Stimulated activated CD4-positive, alpha-beta T cell treated with anti-CD3 and anti-CD28 coated beads, TNF-alpha, amount 100 ng/mL, for 24 hours (primary cell): ENCODE measurements at regions not wholly inside any gene's neighbourhood (a gene's known extent, or its start where the extent isn't known, plus 50 kb on each side); places are given as distances from the start of the nearest gene placed in this dataset.

Experiments
- DNase-seq, 3 experiments: peaks; one replicate each; pipeline ENCODE4 v3.0.0-alpha.2; 2020; ENCODE audit warnings: low read depth in 3 of 3

DNA sequence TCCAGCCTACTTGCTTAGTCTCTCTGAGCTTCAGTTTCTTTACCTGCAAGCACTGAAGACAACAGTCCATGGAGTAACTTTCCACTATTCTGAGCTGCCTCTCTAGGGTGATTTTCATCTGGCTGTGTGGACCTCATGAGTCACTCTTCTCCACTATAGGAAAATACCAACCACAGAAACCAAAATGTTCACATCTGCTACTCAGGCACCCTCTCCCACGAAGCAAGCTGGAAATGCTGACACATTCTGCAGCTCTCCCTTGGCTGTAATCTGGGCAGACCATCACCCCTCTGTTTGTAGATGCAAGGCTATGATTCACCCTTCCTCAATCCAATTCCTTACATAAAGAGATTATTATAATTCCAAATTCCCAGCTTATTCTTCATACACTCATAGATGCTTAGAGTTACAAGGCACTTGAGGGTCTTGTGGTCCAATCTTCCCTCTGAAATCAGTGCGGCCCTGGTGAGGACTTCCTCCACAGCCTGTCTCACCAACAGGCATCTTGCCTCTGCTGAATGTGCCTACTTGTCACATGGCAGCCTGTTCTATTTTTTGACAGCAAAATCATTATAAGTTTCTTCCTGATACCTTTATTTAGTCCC lies 97.0 kb upstream of the LNX1 start:
- DNase-seq: peak in 2 of 3 experiments; percentile 2 to 42

DNA sequence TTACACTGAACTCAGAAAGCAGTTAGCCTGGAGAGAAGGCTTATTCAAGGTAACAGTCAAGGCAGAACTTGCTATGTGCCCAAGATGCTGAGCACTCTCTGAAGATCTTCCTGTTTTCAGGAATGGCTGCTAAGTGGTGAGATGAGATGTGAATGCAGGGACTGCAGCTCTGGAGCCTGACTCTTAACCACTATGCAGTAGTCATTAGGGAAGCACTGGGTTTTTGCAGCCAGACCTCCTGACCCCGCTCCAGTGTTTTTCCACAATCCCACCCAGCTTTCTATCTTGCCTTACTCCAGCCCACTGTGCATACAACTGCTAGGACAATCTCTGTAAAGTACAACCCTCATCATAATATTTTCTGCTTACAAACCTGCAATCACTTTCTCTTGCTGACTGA lies 95.2 kb upstream of the LNX1 start:
- DNase-seq: no peak

DNA sequence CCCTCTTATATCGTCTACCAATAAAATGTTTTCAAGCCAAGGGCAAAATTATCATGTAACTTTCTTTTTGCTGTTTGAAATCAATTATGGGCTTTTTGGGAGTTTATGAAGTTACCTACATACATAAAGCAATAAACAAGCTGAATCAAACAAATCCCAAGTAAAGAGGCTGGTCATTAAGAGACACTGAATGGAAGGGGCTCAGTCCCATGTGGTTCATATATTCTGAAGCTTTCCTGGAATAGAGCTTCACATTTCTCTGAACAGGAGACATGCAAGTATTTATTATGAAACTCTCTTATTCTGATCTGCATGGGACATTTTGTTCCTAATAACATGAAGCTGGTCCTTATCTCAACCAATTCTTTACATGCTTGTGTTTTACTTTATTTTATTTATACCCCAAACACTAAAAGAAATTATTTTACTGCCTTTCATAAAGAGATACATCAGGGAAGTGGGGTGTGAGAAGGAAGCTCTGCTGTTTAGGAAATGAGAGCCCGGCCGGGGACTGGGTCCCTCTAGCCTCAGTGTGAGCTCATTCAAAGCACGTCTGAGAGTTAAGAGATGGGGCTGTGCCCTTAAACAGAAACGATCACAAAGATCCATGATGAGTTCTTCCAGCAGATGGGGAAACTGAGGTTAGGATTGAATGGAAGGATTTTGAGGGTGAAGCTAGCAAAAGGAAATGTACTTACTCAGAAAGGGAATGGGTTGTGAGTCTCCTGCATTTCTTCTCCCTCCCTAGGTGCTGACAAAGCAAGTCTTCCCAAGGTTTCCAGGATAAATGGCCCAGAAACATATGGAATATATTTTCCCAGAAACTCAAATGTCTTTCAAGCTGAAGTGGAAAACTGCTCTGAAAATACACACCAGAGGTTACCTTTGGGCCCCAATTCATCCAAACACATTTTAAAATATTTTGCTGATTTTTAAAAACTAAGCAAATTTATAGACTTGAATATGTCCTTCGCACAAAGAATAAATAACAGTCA lies 93.1 kb upstream of the LNX1 start:
- no peak for DNase-seq

DNA sequence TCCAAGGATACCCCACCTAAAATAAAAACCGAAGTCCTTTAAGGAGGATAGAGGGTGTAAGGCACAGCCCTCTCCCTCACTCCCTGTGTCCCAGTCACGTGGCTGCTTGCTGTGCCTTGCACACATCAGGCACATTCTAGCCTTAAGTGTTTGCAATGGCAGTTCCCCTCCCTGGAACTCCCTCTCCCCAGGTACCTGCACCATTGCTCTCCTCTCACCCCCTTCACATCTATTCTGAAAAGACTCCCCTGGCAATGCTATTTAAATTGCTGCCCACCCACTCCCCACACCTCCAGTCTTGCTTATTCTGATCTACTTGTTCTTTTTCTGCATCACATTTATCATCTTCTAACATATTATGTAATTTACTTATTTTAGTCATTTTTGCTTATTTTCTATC lies 91.6 kb upstream of the LNX1 start:
- no peak for DNase-seq

GRCh38 chr4:53682196-53682595 lies 90.9 kb upstream of the LNX1 start:
- no peak for DNase-seq

DNA sequence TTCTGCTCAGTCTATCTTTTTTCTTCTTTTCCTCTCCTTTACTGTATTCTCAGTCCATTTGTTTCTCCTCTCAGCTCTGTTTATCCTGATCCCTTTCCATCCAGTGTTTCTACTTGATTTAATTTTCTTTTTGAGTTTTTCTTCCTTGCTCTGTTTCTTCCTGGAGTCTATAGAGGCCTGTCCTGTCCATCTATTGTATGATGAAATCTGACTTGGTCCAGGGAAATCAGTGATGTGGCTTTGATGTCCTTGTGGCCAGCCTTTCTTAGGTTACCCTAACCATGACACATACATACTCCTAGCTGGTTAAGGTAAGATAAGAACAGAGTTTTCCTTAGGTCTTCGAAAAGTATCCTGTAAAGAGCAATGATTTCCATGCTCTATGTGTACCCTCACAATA lies 89.3 kb upstream of the LNX1 start:
- no peak for DNase-seq

GRCh38 chr4:53680168-53680567 lies 88.9 kb upstream of the LNX1 start:
- DNase-seq: no peak

GRCh38 chr4:53676402-53676871 lies 85.2 kb upstream of the LNX1 start:
- DNase-seq: no peak

DNA sequence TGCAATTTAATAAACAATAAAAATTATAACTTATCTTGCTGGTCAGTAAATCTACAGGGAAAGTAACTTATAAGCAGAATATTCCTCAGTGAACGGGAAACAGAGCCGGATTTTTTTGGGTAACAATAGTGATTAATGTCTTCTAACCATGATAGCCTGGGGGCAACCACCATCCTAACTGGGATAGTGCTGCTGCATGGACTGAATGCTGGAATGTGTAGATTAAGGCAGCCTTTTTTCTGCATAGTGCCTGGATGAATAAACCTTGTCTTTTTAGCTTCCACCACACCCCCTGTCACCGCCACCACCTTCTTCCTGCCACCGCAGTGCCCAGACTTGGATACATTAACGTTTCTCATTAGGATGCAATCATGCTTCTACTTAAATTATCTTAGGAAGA lies 83.6 kb upstream of the LNX1 start:
- DNase-seq: no peak

DNA sequence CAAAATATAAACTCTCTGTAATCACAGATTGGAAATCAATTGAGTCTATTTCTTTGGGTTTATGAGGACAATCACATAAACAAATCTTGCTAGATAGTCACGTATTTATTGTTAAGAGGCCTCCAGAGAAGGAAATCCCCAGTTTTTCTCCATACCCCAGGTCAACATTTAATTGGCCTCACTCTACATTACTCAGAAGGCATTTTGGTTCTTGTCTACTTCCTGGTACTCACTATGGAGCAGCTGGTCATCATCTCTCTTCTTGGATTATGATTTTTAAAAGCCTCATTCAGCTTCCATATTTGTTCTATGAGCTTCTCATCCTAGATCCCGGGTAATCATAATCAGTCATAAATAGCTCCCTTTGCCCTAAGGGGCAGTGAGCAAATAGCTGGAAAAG lies 81.6 kb upstream of the LNX1 start:
- no peak for DNase-seq

DNA sequence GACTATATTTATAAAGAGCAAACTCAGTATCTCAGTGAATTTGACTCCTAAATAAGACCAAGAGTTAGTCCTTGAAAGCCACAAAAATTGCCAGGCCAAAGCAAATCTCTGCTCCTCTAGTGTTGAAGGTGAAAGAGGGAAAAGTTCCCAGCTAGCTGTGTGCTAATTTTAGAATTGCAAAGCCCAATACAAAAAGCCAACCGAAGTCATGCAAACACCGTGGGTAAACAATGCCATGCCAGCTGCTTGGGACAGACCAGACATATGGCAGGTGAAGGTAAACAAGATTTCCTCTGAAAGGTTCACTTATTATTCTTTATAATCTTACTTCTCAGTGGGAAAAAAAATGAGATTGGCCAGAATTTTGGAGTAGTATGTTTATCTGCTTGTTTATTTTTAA lies 80.5 kb upstream of the LNX1 start:
- no peak for DNase-seq

- DNase-seq: no peak
These were observed 68.5 kb upstream of the LNX1 start for GRCh38 chr4:53659737-53660136.

DNA sequence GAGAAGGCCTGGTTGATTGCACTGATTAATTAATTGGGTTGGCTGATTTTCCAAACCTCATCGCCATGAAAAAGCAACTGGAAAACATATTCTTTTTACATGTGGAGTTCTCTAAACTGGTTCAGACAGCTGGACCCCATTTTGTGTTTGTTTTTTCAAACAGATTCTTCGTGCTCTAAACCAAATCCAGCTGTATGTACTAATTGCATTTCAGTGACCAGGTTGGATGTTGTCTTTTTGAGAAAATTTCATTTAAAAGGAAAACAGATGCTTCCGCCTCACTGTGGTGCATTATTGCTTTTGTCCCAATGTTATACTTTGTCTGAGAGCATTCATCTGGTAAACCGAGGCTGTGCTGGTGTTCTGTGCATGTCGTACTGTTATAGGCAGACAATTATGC lies 67.8 kb upstream of the LNX1 start:
- DNase-seq: no peak

- DNase-seq: no peak
These were observed 66.7 kb upstream of the LNX1 start for GRCh38 chr4:53658029-53658428.

GRCh38 chr4:53656421-53656981 lies 65.2 kb upstream of the LNX1 start:
- DNase-seq: no peak

DNA sequence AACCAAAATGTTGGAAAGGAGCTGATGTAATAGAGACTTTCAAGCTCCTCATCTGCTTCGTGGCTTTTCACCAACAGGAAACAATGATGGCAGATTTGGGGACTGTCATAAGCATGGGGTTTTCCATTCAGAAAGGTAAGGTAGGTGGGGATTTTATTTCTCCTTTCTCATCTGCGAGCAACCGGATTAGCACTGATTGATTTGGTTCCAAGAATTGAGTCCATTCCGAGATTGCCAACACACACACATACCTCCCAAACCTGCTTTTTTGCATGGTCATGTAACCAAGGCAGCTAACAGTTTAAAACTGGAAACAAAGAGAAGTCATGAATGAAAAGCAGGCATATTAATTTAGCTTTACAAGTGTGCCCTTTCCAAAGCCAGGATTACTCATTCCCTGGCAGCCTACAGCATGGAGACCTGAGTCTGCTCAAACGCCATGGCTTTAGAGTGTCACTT lies 63.0 kb upstream of the LNX1 start:
- DNase-seq: no peak

DNA sequence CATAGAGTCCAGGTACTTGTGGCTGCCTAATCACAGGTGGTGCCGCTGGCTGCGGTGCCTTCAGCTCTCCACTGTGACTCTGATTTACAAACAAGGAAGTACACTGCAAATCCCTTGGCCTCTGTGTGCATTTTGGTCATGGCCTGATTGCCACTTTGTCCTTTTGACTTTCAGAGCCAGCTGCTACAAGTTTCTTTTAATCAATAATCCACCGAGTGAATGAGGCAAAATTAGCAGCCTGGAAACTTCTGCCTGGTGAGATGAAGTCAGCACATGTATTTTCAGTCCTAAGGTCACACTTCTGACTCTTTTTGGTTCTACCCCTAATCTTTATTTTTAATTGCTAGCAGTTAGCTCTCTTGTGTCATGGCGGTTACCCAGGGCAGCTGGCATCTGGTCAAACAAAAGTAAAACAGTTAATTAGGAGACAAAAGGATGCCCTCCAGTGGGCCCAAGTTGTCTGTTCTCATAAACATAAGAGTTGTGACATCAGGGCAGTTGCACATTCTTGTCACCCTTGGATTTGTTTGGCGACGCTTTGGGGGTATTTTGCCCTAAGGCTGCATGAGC lies 62.3 kb upstream of the LNX1 start:
- no peak for DNase-seq

DNA sequence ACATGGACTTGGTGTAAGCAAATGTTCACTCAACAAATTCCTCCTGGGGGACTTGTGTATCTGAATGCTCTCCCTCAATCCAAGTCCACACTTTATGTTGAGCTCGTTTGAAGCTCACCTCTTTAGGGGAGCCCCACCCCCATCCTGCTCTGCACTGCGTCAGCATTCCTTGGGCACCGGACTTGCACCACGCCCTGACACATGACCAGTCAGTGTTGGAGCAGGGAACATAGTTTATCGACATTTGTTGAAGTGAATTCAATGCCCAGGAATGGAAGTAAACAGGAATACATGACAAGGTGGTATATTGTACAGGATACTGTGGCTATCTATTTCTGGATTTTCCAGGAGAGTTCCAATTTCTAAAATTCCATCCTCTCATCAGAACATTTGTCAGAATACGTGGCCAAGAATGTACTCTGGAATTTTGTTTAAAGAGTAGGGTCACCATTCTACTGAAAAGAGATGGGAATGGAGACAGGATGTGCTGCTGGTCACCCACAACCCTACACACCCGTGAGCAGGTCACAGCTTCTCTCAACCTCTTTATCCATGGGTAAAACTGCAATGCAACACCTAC lies 60.0 kb upstream of the LNX1 start:
- no peak for DNase-seq

DNA sequence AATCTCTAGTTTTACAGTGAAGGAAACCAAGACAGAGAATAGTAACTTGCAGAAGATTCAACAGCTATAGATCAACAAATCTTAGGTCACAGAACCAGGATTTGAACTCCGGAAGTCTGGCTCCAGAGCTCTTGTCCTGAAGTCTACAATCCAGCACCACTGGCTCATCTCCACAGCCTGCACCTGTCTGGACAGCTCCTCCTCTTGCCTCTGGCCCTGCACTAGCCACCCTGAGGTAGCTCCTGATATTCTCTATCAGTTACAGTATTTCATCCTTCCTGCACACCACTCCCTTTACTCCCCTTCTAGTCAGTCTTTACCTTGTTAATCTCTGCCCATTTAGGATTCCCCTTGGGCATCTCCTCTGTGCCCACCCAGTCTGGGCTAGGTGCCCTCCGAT lies 58.1 kb upstream of the LNX1 start:
- no peak for DNase-seq

DNA sequence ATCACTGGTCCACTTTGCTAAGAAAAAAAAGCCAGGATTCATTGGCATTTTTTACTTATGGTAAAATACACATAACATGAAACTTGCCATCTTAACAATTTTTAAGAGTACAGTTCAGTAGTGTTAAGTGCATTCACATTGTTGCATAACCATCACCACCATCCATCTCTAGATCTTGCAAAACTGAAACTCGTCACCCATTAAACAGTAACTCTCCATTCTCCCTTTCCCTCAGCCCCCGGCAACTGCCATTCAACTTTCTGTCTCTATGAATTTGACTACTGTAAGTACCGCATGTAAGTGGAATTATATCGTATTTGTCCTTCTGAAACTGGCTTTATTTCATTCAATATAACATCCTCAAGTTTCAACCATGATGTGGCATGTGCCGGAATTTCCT lies 56.3 kb upstream of the LNX1 start:
- no peak for DNase-seq

DNA sequence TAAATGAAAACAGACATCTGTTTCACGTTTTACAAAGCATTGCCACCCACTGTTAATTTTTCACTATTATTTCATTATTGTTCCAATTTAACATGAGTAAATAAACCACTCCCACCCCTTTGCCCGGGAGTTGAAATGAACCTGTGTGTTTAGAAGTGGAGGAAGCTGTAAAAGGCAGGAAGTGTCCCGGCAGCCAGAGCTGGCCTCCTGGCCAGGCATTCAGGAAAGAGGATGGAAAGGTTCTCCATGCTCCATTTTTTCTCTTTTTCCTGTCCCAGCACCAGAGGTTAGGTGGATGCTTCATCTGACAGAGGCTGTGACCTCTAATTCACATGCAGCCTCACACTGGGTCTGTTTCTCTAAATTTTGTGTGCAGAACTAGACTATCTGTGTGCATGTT lies 55.5 kb upstream of the LNX1 start:
- DNase-seq: no peak

DNA sequence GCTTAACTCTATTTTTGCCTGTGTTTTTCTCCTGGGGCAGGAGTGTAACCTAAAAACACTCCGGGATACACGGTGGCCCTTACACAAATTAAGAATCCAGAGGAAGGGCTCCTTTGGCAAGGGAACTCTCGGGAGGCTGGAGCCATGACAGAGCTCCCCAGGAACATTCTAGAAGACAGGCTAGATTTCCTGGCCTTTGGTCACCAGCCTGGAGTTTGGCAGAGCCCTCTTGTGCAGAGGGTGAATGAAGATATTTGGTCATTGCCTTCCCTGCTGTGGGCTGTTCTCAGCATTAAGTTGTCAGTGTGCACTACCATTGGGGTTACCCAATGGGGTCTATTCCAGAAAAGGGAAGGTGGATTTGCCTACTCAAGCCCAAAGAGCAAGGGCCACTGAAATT lies 53.8 kb upstream of the LNX1 start:
- DNase-seq: no peak
